ENCODE measurements at regions not wholly inside any gene's neighbourhood (a gene's known extent, or its start where the extent isn't known, plus 50 kb on each side); places are given as distances from the start of the nearest gene placed in this dataset.

DNA sequence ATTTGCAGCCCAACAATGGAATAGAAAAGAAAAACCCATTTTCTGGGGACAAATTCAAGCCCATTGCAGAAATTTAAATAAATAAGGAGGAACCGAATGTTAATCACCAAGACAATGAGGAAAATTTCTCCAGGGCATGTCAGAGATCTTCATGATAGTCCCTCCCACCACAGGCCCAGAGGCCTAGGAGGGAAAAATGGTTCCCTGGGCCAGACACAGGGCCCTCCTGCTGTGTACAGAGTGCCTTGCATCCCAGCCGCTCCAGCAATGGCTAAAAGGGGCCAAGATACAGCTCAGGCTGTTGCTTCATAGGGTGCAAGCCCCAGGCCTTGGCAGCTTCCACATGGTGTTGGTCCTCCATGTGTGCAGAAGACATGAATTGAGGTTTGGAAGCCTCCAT lies 73.4 kb upstream of the FOXE1 start:
- no peak for DNase-seq (ENCODE audit: extremely low spot score)
- POLR2A ChIA-PET = no interaction called here
- TF ChIP-seq L3MBTL2 (conservative IDR thresholded peaks at IDR 0.05) = no peak
- no peak for TF ChIP-seq HDGF (IDR thresholded peaks at IDR 0.05; ENCODE audit: borderline replicate concordance)
- TF ChIP-seq, protein P1, sequence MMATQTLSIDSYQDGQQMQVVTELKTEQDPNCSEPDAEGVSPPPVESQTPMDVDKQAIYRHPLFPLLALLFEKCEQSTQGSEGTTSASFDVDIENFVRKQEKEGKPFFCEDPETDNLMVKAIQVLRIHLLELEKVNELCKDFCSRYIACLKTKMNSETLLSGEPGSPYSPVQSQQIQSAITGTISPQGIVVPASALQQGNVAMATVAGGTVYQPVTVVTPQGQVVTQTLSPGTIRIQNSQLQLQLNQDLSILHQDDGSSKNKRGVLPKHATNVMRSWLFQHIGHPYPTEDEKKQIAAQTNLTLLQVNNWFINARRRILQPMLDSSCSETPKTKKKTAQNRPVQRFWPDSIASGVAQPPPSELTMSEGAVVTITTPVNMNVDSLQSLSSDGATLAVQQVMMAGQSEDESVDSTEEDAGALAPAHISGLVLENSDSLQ (IDR thresholded peaks at IDR 0.05) = no peak
- TF ChIP-seq BHLHE40 (IDR thresholded peaks at IDR 0.05; ENCODE audit: borderline replicate concordance) = no peak
- TF ChIP-seq LEF1 (IDR thresholded peaks at IDR 0.05; ENCODE audit: borderline replicate concordance) = no peak
- TF ChIP-seq FOXK2 (IDR thresholded peaks at IDR 0.05) = no peak
- TF ChIP-seq FOXA1 (IDR thresholded peaks at IDR 0.05) = no peak
- TF ChIP-seq ELF4 (IDR thresholded peaks at IDR 0.05) = no peak
- no peak for TF ChIP-seq ARNT (IDR thresholded peaks at IDR 0.05)
- no peak for TF ChIP-seq TARDBP (IDR thresholded peaks at IDR 0.05)
- TF ChIP-seq ZNF384 (IDR thresholded peaks at IDR 0.05) = no peak
- no peak for TF ChIP-seq FOXM1 (IDR thresholded peaks at IDR 0.05; ENCODE audit: borderline replicate concordance)
- no peak for TF ChIP-seq NFRKB (IDR thresholded peaks at IDR 0.05)
- TF ChIP-seq SUZ12 (IDR thresholded peaks at IDR 0.05) = no peak
- no peak for TF ChIP-seq CTBP1 (IDR thresholded peaks at IDR 0.05; ENCODE audit: borderline replicate concordance)
- TF ChIP-seq SP1 (IDR thresholded peaks at IDR 0.05) = no peak
- CTCF ChIA-PET = no interaction called here

DNA sequence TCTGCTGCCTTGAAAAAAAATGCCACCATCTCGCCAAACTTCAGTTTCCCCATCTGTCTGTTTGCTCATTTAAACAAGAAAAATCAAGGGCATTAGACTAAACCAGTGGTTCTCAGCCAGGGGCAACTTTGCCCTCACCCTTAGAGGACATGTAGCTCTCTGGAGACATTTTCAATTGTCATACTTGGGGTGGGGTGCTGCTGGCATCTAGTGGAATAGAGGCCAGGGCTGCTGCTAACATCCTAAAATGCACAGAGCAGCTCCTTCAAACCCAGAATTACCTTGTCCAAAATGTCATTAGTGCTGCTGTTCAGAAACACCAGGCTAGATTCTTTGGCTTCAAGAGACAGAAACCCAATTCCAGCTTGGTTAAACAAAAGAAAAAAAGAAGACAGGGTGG lies 71.1 kb upstream of the FOXE1 start:
- POLR2A ChIA-PET = no interaction called here

DNA sequence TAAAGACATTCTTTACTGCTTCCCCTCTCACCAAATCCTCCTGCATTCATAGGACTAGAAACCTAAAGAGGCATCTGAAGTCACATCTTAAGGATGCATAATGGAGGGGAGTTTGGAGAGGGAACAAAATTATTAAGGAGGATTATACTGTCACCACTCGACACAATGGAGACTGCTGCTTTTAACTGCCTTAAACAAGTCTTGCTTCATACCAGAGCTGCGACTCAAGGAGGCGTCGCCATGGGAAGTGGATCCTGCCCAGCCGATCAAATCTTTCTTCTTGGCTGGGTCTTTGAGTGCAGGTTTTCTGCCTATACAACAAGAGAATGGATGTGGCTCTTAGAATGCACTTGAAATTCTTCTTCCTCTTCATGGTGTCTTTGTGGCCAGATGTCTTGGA lies 66.7 kb upstream of the FOXE1 start:
- TF ChIP-seq BHLHE40 (IDR thresholded peaks at IDR 0.05; ENCODE audit: borderline replicate concordance) (no peak), FOXM1 (IDR thresholded peaks at IDR 0.05; ENCODE audit: borderline replicate concordance) (no peak), FOXA1 (IDR thresholded peaks at IDR 0.05) (no peak), HDGF (IDR thresholded peaks at IDR 0.05; ENCODE audit: borderline replicate concordance) (no peak), ARNT (IDR thresholded peaks at IDR 0.05) (no peak), CTBP1 (IDR thresholded peaks at IDR 0.05; ENCODE audit: borderline replicate concordance) (no peak)
- TF ChIP-seq, protein P1 (IDR thresholded peaks at IDR 0.05) = no peak
- POLR2A ChIA-PET = no interaction called here
- DNase-seq (ENCODE audit: extremely low spot score) = no peak
- CTCF ChIA-PET = no interaction called here

More for the DNA sequence above, 71.1 kb upstream of the FOXE1 start:
- CTCF ChIA-PET = interaction anchor here (0.6 kb wide), 1 partner anchor 166 kb away, joined by 3 read pairs; no protein-coding TSS in a partner anchor
- TF ChIP-seq NFRKB (IDR thresholded peaks at IDR 0.05) (no peak), ARNT (IDR thresholded peaks at IDR 0.05) (no peak), L3MBTL2 (conservative IDR thresholded peaks at IDR 0.05) (no peak), BHLHE40 (IDR thresholded peaks at IDR 0.05; ENCODE audit: borderline replicate concordance) (no peak), LEF1 (IDR thresholded peaks at IDR 0.05; ENCODE audit: borderline replicate concordance) (no peak), TARDBP (IDR thresholded peaks at IDR 0.05) (no peak), CTBP1 (IDR thresholded peaks at IDR 0.05; ENCODE audit: borderline replicate concordance) (no peak), FOXA1 (IDR thresholded peaks at IDR 0.05) (no peak), ZNF384 (IDR thresholded peaks at IDR 0.05) (no peak), SP1 (IDR thresholded peaks at IDR 0.05) (no peak), HDGF (IDR thresholded peaks at IDR 0.05; ENCODE audit: borderline replicate concordance) (no peak), ELF4 (IDR thresholded peaks at IDR 0.05) (no peak), SUZ12 (IDR thresholded peaks at IDR 0.05) (no peak), FOXK2 (IDR thresholded peaks at IDR 0.05) (no peak), FOXM1 (IDR thresholded peaks at IDR 0.05; ENCODE audit: borderline replicate concordance) (no peak)
- TF ChIP-seq, protein P1 (IDR thresholded peaks at IDR 0.05) = no peak
- DNase-seq (ENCODE audit: extremely low spot score) = no peak

DNA sequence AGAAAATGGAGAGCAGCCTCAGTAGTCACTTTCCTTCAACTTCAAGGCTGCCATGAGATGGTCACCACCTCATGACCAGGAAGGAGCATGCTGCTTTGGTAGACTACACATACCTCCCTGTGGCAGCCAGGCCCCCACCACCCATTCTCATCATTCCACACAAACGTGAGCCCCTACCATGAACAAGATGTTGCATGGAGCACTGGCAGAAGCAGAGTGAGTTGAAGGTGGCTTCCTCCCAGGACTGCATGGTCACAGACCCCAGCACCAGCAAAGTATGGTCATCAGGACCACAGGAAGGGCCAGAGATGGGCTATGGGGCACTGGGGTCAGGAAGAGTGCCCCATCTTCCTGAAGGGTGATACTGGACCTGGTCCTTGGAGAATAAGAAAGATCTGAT lies 65.5 kb upstream of the FOXE1 start:
- POLR2A ChIA-PET = no interaction called here
- TF ChIP-seq CTBP1 (IDR thresholded peaks at IDR 0.05; ENCODE audit: borderline replicate concordance) = no peak
- TF ChIP-seq, protein P1 (IDR thresholded peaks at IDR 0.05) = no peak
- no peak for TF ChIP-seq LEF1 (IDR thresholded peaks at IDR 0.05; ENCODE audit: borderline replicate concordance)
- no peak for TF ChIP-seq NFRKB (IDR thresholded peaks at IDR 0.05)
- TF ChIP-seq FOXA1 (IDR thresholded peaks at IDR 0.05) = no peak
- TF ChIP-seq HDGF (IDR thresholded peaks at IDR 0.05; ENCODE audit: borderline replicate concordance) = no peak
- no peak for TF ChIP-seq SP1 (IDR thresholded peaks at IDR 0.05)
- no peak for TF ChIP-seq ZNF384 (IDR thresholded peaks at IDR 0.05)
- no peak for TF ChIP-seq FOXM1 (IDR thresholded peaks at IDR 0.05; ENCODE audit: borderline replicate concordance)
- TF ChIP-seq ARNT (IDR thresholded peaks at IDR 0.05) = no peak
- no peak for TF ChIP-seq TARDBP (IDR thresholded peaks at IDR 0.05)
- no peak for TF ChIP-seq ELF4 (IDR thresholded peaks at IDR 0.05)
- no peak for TF ChIP-seq L3MBTL2 (conservative IDR thresholded peaks at IDR 0.05)
- no peak for TF ChIP-seq BHLHE40 (IDR thresholded peaks at IDR 0.05; ENCODE audit: borderline replicate concordance)
- TF ChIP-seq FOXK2 (IDR thresholded peaks at IDR 0.05) = no peak
- CTCF ChIA-PET = no interaction called here
- DNase-seq (ENCODE audit: extremely low spot score) = no peak

DNA sequence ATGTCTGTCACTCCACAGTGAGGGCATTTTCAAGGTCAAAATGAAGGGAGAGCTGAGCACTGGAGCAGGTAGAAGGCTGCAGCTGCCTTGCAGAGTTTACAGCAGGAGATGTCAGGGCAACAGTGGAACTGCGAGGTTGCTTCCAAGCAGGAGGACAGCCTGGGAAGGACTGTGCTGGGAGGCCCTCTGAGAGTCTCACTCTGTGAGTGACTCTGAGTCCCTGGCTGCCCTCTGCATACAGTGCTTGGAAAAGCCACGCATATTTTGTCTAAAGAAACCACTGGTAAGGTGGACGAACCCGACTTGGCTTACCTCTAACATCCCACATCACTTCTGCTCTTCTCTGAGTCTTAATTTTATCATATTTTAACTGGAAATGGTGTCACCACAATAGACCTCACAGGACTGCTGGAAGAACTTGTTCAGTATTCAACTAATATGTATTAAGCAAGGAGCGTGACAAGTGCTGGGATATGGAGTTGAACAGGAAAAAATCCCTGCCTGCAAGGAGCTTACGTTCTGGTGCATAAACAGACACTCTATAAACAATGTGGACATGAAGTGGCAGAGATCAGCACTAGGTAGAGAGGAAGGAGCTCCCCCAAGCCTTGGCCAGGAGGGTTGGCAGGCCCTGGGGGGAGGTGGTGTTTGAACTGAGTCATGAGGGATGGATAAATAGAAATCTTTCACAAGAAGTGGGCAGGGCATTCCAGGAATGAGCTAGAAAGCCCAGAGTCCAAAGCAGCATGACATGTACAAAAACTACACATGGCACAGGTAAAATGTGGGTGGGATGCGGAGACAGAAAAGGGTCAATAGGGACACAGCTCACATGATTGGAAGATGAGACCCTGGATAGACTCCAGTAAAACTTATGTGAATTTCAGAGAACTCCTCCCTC lies 64.0 kb upstream of the FOXE1 start:
- ChIA-PET CTCF (no interaction called here), POLR2A (no interaction called here)
- DNase-seq (ENCODE audit: extremely low spot score) = no peak
- TF ChIP-seq FOXA1 (IDR thresholded peaks at IDR 0.05) (no peak), FOXK2 (IDR thresholded peaks at IDR 0.05) (no peak), FOXM1 (IDR thresholded peaks at IDR 0.05; ENCODE audit: borderline replicate concordance) (no peak)
